ENCODE measurements at regions not wholly inside any gene's neighbourhood (a gene's known extent, or its start where the extent isn't known, plus 50 kb on each side); places are given as distances from the start of the nearest gene placed in this dataset.
"Not testable (repeated sequence)": the region's sequence is repeated elsewhere in the genome, so short reads cannot be mapped to it uniquely, and the experiment has no call there.

- in situ Hi-C loops (cut with HindIII; ENCODE audit: low sequenced_read_pairs): no loop called here
- DNase-seq (ENCODE audit: low spot score): no peak
These were observed 913.1 kb downstream of the AACS start for GRCh38 chr12:125978286-125978685.

GRCh38 chr12:125981610-125982253 is 916.5 kb downstream of the AACS start:
- DNase-seq (ENCODE audit: low spot score): no peak
- in situ Hi-C loops (cut with HindIII; ENCODE audit: low sequenced_read_pairs): no loop called here

GRCh38 chr12:125983094-125983783 is 918.0 kb downstream of the AACS start:
- in situ Hi-C loops (cut with HindIII; ENCODE audit: low sequenced_read_pairs): no loop called here
- DNase-seq (ENCODE audit: low spot score): no peak

- in situ Hi-C loops (cut with HindIII; ENCODE audit: low sequenced_read_pairs): no loop called here
These were observed 918.7 kb downstream of the AACS start for GRCh38 chr12:125983784-125984500.

GRCh38 chr12:125988545-125988944 is 923.3 kb downstream of the AACS start:
- no peak for DNase-seq (ENCODE audit: low spot score)
- in situ Hi-C loops (cut with HindIII; ENCODE audit: low sequenced_read_pairs): no loop called here

More at GRCh38 chr12:125983784-125984500, 918.7 kb downstream of the AACS start:
- DNase-seq (ENCODE audit: low spot score): no peak

GRCh38 chr12:125989696-125990095 is 924.5 kb downstream of the AACS start:
- DNase-seq (ENCODE audit: low spot score): no peak
- in situ Hi-C loops (cut with HindIII; ENCODE audit: low sequenced_read_pairs): no loop called here

GRCh38 chr12:125996443-125996842 is 931.2 kb downstream of the AACS start:
- in situ Hi-C loops (cut with HindIII; ENCODE audit: low sequenced_read_pairs): no loop called here
- DNase-seq (ENCODE audit: low spot score): no peak

GRCh38 chr12:125999628-126000027 is 934.4 kb downstream of the AACS start:
- in situ Hi-C loops (cut with HindIII; ENCODE audit: low sequenced_read_pairs): no loop called here
- DNase-seq (ENCODE audit: low spot score): peak; percentile 3

GRCh38 chr12:126019385-126019784 is 954.1 kb downstream of the AACS start:
- in situ Hi-C loops (cut with HindIII; ENCODE audit: low sequenced_read_pairs): no loop called here
- no peak for DNase-seq (ENCODE audit: low spot score)

GRCh38 chr12:126021675-126022074 is 956.4 kb downstream of the AACS start:
- no peak for DNase-seq (ENCODE audit: low spot score)
- in situ Hi-C loops (cut with HindIII; ENCODE audit: low sequenced_read_pairs): no loop called here

GRCh38 chr12:126027825-126028224 is 962.6 kb downstream of the AACS start:
- in situ Hi-C loops (cut with HindIII; ENCODE audit: low sequenced_read_pairs): no loop called here
- no peak for DNase-seq (ENCODE audit: low spot score)

GRCh38 chr12:126030573-126030972 is 965.3 kb downstream of the AACS start:
- in situ Hi-C loops (cut with HindIII; ENCODE audit: low sequenced_read_pairs): no loop called here
- no peak for DNase-seq (ENCODE audit: low spot score)

GRCh38 chr12:126033751-126034150 is 968.5 kb downstream of the AACS start:
- in situ Hi-C loops (cut with HindIII; ENCODE audit: low sequenced_read_pairs): no loop called here
- no peak for DNase-seq (ENCODE audit: low spot score)

GRCh38 chr12:126036348-126036747 is 971.1 kb downstream of the AACS start:
- no peak for DNase-seq (ENCODE audit: low spot score)
- in situ Hi-C loops (cut with HindIII; ENCODE audit: low sequenced_read_pairs): no loop called here

GRCh38 chr12:126038434-126038833 is 973.2 kb downstream of the AACS start:
- DNase-seq (ENCODE audit: low spot score): no peak
- in situ Hi-C loops (cut with HindIII; ENCODE audit: low sequenced_read_pairs): no loop called here

- DNase-seq (ENCODE audit: low spot score): no peak
- in situ Hi-C loops (cut with HindIII; ENCODE audit: low sequenced_read_pairs): no loop called here
These were observed 975.1 kb downstream of the AACS start for GRCh38 chr12:126040307-126040706.

GRCh38 chr12:126042286-126042685 is 977.1 kb downstream of the AACS start:
- no peak for DNase-seq (ENCODE audit: low spot score)
- in situ Hi-C loops (cut with HindIII; ENCODE audit: low sequenced_read_pairs): no loop called here

- DNase-seq (ENCODE audit: low spot score); in situ Hi-C loops (cut with HindIII; ENCODE audit: low sequenced_read_pairs): not testable (repeated sequence)
These were observed 984.3 kb downstream of the AACS start for GRCh38 chr12:126049501-126049900.

- in situ Hi-C loops (cut with HindIII; ENCODE audit: low sequenced_read_pairs): no loop called here
- no peak for DNase-seq (ENCODE audit: low spot score)
These were observed 986.4 kb downstream of the AACS start for GRCh38 chr12:126051611-126052107.

GRCh38 chr12:126055521-126055920 is 990.3 kb downstream of the AACS start:
- in situ Hi-C loops (cut with HindIII; ENCODE audit: low sequenced_read_pairs): no loop called here
- no peak for DNase-seq (ENCODE audit: low spot score)

All from G401 (cell line).